Testis (tissue), 2 donors: ENCODE measurements at regions not wholly inside any gene's neighbourhood (a gene's known extent, or its start where the extent isn't known, plus 50 kb on each side); places are given as distances from the start of the nearest gene placed in this dataset.

Source experiments
- DNase-seq: peaks from one replicate; pipeline ENCODE4 v3.0.0-alpha.2; 2019
- H3K27ac ChIP-seq, 2 donors: fragments of 200-600 bp; sonication (generic); one replicate each; pipeline ENCODE4 v1.5.1; 2019
- H3K27me3 ChIP-seq: fragments of 200-600 bp; sonication (generic); one replicate; pipeline ENCODE4 v1.5.1; 2019
- H3K36me3 ChIP-seq: fragments of 200-600 bp; sonication (generic); one replicate; pipeline ENCODE4 v1.5.1; 2017; ENCODE audit warnings: low read depth; ENCODE audit errors: missing control alignments
- H3K4me1 ChIP-seq: fragments of 200-600 bp; sonication (generic); one replicate; pipeline ENCODE4 v1.5.1; 2019
- H3K4me3 ChIP-seq, 2 donors: fragments of 200-600 bp; sonication (generic); one replicate each; pipeline ENCODE4 v1.5.1; 2017 to 2019
- H3K9me3 ChIP-seq: fragments of 200-600 bp; sonication (generic); one replicate; pipeline ENCODE4 v1.5.1; 2017
- CTCF ChIP-seq, 3 experiments: fragments of 450-650 bp in 2 of 3; fragments of 200-600 bp in 1 of 3; sonication (generic) in 1 of 3; IDR thresholded peaks; one replicate each; pipeline ENCODE4 v1.5.1; 2016 to 2019; ENCODE audit warnings: antibody characterized with exemption in 3 of 3, mild to moderate bottlenecking in 2 of 3, moderate library complexity in 1 of 3
- POLR2A ChIP-seq: fragments of 450-650 bp; IDR thresholded peaks from one replicate; pipeline ENCODE4 v1.6.1; 2017; ENCODE audit warnings: antibody characterized with exemption, mild to moderate bottlenecking, moderate library complexity
- WGBS, 2 donors: methylation state at CpG; one replicate each; pipeline ENCODE4 v1.1.5; 2018; 5-methylcytosine and 5-hydroxymethylcytosine counted together
- intact Hi-C: fragments of 100-400 bp; cut with DNase I; formaldehyde crosslinking; loops from one replicate; pipeline ENCODE4 v1.15.1; 2023; ENCODE audit warnings: low total_unique reads

GRCh38 chr15:38620851-38621594 is 56.4 kb upstream of the RASGRP1 start:
- peaks cover 10% of the 10 kb centered on the region for H3K4me1 ChIP-seq
- DNase-seq, result no peak
- 36 to 47% methylated on average over 3 of the region's 3 CpGs for WGBS, 2 donors
- intact Hi-C loops, result no loop called here
- H3K36me3 ChIP-seq, result no peaks in the 10 kb centered on the region
- H3K27ac ChIP-seq, result no peak overlapping the region
- H3K27me3 ChIP-seq, result no peaks in the 10 kb centered on the region
- TF ChIP-seq POLR2A, result no peak
- no peak for TF ChIP-seq CTCF (IDR thresholded peaks at IDR 0.05)
- no peaks in the 10 kb centered on the region for H3K9me3 ChIP-seq
- H3K4me3 ChIP-seq, result no peak overlapping the region

- H3K36me3 ChIP-seq, result no peaks in the 10 kb centered on the region
- no peak for DNase-seq
- no peaks in the 10 kb centered on the region for H3K9me3 ChIP-seq
- TF ChIP-seq POLR2A (no peak), CTCF (IDR thresholded peaks at IDR 0.05) (no peak)
- H3K4me1 ChIP-seq, result peaks cover 10% of the 10 kb centered on the region
- intact Hi-C loops, result no loop called here
- no peaks in the 10 kb centered on the region for H3K27me3 ChIP-seq
- no peak overlapping the region for H3K4me3 ChIP-seq
- WGBS, 2 donors, result 79 to 92% methylated on average over 7 of the region's 7 CpGs
- no peak overlapping the region for H3K27ac ChIP-seq
Measured at GRCh38 chr15:38622304-38622703, 57.7 kb upstream of the RASGRP1 start.

- Histone ChIP-seq H3K9me3 (no peaks in the 10 kb centered on the region), H3K27me3 (no peaks in the 10 kb centered on the region), H3K36me3 (no peaks in the 10 kb centered on the region), H3K4me1 (peaks cover 10% of the 10 kb centered on the region), H3K4me3 (no peak overlapping the region), H3K27ac (no peak overlapping the region)
- TF ChIP-seq CTCF (IDR thresholded peaks at IDR 0.05) (no peak), POLR2A (no peak)
- 89 to 95% methylated on average over 5 of the region's 5 CpGs for WGBS, 2 donors
- DNase-seq, result no peak
- intact Hi-C loops, result no loop called here
Measured at GRCh38 chr15:38622908-38623307, 58.3 kb upstream of the RASGRP1 start.

GRCh38 chr15:38623744-38624143 is 59.1 kb upstream of the RASGRP1 start:
- Histone ChIP-seq H3K36me3 (no peaks in the 10 kb centered on the region), H3K9me3 (no peaks in the 10 kb centered on the region), H3K27me3 (no peaks in the 10 kb centered on the region), H3K4me1 (peaks cover 10% of the 10 kb centered on the region), H3K4me3 (no peak overlapping the region), H3K27ac (no peak overlapping the region)
- 50 to 58% methylated on average over 5 of the region's 5 CpGs for WGBS, 2 donors
- intact Hi-C loops, result no loop called here
- DNase-seq, result peak; percentile 43
- TF ChIP-seq CTCF (IDR thresholded peaks at IDR 0.05) (no peak), POLR2A (no peak)
